WTC11 (cell line): ENCODE measurements at regions not wholly inside any gene's neighbourhood (a gene's known extent, or its start where the extent isn't known, plus 50 kb on each side); places are given as distances from the start of the nearest gene placed in this dataset.

Experiments used
- ATAC-seq: fragments of 200-7000 bp; cut with Tn5 transposase; 2 replicates; pipeline ENCODE4 v1.10.0; 2021; ENCODE audit warnings: mild to moderate bottlenecking, moderate library complexity
- CTCF ChIA-PET: fragments of 300-600 bp; sonication (Branson Sonifier 250); formaldehyde crosslinking; loops from one replicate; lab custom pipeline; 2021; ENCODE audit warnings: antibody characterized with exemption; lab: Charles Lee
- POLR2A ChIA-PET: fragments of 350-600 bp; sonication (Branson Sonifier 250); formaldehyde crosslinking; loops from one replicate; lab custom pipeline; 2021; ENCODE audit warnings: antibody characterized with exemption; lab: Charles Lee
- DNase-seq: peaks from one replicate; pipeline ENCODE4 v3.0.0; 2021; ENCODE audit warnings: low spot score
- H3K27ac Mint-ChIP-seq: 2 replicates; pipeline ENCODE4 v1.8.0; 2021; ENCODE audit warnings: mixed read lengths
- H3K27me3 Mint-ChIP-seq: 2 replicates; pipeline ENCODE4 v1.8.0; 2021; ENCODE audit warnings: low read depth, mild to moderate bottlenecking, moderate library complexity, mixed read lengths
- H3K36me3 Mint-ChIP-seq: 2 replicates; pipeline ENCODE4 v1.8.0; 2021; ENCODE audit warnings: mixed read lengths
- H3K4me1 Mint-ChIP-seq: 2 replicates; pipeline ENCODE4 v1.8.0; 2022; ENCODE audit warnings: mixed read lengths
- H3K4me3 Mint-ChIP-seq: 2 replicates; pipeline ENCODE4 v1.8.0; 2021; ENCODE audit warnings: mild to moderate bottlenecking, moderate library complexity, mixed read lengths
- H3K9me3 Mint-ChIP-seq: 2 replicates; pipeline ENCODE4 v1.8.0; 2021; ENCODE audit warnings: mixed read lengths
- CREB1 ChIP-seq: sonication (generic); formaldehyde crosslinking; IDR thresholded peaks from 2 replicates; pipeline ENCODE4 v1.8.0; 2023; ENCODE audit warnings: mild to moderate bottlenecking, missing genetic modification reagents
- GABPB1 ChIP-seq: sonication (generic); formaldehyde crosslinking; IDR thresholded peaks from 2 replicates; pipeline ENCODE4 v1.8.1; 2023; ENCODE audit warnings: mild to moderate bottlenecking, missing genetic modification reagents
- GRHL2 ChIP-seq: fragments of 250-450 bp; sonication (Bioruptor Pico); IDR thresholded peaks from 2 replicates; pipeline ENCODE4 v1.8.0; 2022; ENCODE audit warnings: mild to moderate bottlenecking, moderate library complexity; ENCODE audit not compliant: insufficient replicate concordance, severe bottlenecking
- NFE2L1 ChIP-seq: sonication (generic); formaldehyde crosslinking; IDR thresholded peaks from 2 replicates; pipeline ENCODE4 v1.8.1; 2023; ENCODE audit warnings: missing genetic modification reagents
- PRRX2 ChIP-seq: fragments of 250-450 bp; sonication (Bioruptor Pico); IDR thresholded peaks from 2 replicates; pipeline ENCODE4 v1.8.0; 2021; ENCODE audit warnings: mild to moderate bottlenecking
- TEAD1 ChIP-seq: sonication (generic); formaldehyde crosslinking; IDR thresholded peaks from 2 replicates; pipeline ENCODE4 v1.8.0; 2022; ENCODE audit warnings: mild to moderate bottlenecking, missing genetic modification reagents
- ZBTB21 ChIP-seq: sonication (generic); formaldehyde crosslinking; IDR thresholded peaks from 2 replicates; pipeline ENCODE4 v1.8.1; 2023; ENCODE audit warnings: mild to moderate bottlenecking, missing genetic modification reagents, borderline replicate concordance
- ZNF317 ChIP-seq: sonication (generic); formaldehyde crosslinking; IDR thresholded peaks from 2 replicates; pipeline ENCODE4 v1.8.1; 2023; ENCODE audit warnings: low read depth, mild to moderate bottlenecking, moderate library complexity, missing genetic modification reagents, borderline replicate concordance
- TF ChIP-seq, protein P1 (sequence below): sonication (generic); formaldehyde crosslinking; IDR thresholded peaks from 2 replicates; pipeline ENCODE4 v1.8.0; 2022; ENCODE audit warnings: mild to moderate bottlenecking, missing genetic modification reagents
- TF ChIP-seq, protein P2 (sequence below): fragments of 250-450 bp; sonication (Bioruptor Pico); IDR thresholded peaks from 2 replicates; pipeline ENCODE4 v1.9.0; 2021; ENCODE audit warnings: mild to moderate bottlenecking, borderline replicate concordance
- TF ChIP-seq, protein P3 (sequence below): sonication (generic); formaldehyde crosslinking; IDR thresholded peaks from 2 replicates; pipeline ENCODE4 v1.8.0; 2023; ENCODE audit warnings: missing genetic modification reagents, mild to moderate bottlenecking, borderline replicate concordance
- TF ChIP-seq, protein P4 (sequence below): sonication (generic); formaldehyde crosslinking; IDR thresholded peaks from 2 replicates; pipeline ENCODE4 v1.8.1; 2022; ENCODE audit warnings: missing genetic modification reagents, borderline replicate concordance
- TF ChIP-seq, protein P5 (sequence below): sonication (generic); formaldehyde crosslinking; IDR thresholded peaks from 2 replicates; pipeline ENCODE4 v1.8.1; 2022; ENCODE audit warnings: mild to moderate bottlenecking, moderate library complexity, missing genetic modification reagents

DNA sequence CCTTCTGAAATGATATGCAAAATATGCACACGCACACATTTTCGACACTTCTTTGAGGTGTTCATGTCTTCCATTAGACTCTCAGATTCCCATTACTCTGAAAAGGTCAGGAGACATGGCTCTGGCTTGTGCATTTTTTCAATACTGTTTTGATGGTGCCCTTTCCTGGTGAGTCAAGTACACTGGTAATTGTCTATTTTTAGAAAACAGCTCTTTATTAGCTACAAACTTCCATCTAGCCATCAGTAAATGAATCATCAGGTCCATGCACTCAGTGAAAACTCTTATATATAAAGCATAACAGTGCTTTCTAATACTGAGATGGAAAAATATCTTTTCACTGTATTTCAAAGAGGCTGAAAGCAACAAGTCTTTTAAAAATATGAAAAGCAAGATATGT is 194.9 kb downstream of the GALNT1 start:
- Mint-ChIP-seq H3K9me3 (peaks cover 15% of the 10 kb centered on the region), H3K36me3 (no peaks in the 10 kb centered on the region), H3K4me1 (peaks cover 9% of the 10 kb centered on the region), H3K4me3 (no peak overlapping the region), H3K27ac (no peak overlapping the region), H3K27me3 (no peaks in the 10 kb centered on the region; the same call in 1 of the 2 replicates)
- CTCF ChIA-PET = interaction anchor here (0.9 to 1.4 kb wide), 3 partner anchors 21 to 174 kb away, joined by 4 to 5 read pairs (median 5); no protein-coding TSS in a partner anchor
- POLR2A ChIA-PET = no interaction called here
- DNase-seq (no peak), ATAC-seq (no peak)
- no peak for TF ChIP-seq ZNF317 (CRISPR knock-in tag)
- no peak for TF ChIP-seq NFE2L1 (CRISPR knock-in tag)
- TF ChIP-seq, protein P1, sequence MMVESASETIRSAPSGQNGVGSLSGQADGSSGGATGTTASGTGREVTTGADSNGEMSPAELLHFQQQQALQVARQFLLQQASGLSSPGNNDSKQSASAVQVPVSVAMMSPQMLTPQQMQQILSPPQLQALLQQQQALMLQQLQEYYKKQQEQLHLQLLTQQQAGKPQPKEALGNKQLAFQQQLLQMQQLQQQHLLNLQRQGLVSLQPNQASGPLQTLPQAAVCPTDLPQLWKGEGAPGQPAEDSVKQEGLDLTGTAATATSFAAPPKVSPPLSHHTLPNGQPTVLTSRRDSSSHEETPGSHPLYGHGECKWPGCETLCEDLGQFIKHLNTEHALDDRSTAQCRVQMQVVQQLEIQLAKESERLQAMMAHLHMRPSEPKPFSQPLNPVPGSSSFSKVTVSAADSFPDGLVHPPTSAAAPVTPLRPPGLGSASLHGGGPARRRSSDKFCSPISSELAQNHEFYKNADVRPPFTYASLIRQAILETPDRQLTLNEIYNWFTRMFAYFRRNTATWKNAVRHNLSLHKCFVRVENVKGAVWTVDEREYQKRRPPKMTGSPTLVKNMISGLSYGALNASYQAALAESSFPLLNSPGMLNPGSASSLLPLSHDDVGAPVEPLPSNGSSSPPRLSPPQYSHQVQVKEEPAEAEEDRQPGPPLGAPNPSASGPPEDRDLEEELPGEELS (CRISPR knock-in tag) = no peak
- TF ChIP-seq ZBTB21 (CRISPR knock-in tag) = no peak
- TF ChIP-seq, protein P2, sequence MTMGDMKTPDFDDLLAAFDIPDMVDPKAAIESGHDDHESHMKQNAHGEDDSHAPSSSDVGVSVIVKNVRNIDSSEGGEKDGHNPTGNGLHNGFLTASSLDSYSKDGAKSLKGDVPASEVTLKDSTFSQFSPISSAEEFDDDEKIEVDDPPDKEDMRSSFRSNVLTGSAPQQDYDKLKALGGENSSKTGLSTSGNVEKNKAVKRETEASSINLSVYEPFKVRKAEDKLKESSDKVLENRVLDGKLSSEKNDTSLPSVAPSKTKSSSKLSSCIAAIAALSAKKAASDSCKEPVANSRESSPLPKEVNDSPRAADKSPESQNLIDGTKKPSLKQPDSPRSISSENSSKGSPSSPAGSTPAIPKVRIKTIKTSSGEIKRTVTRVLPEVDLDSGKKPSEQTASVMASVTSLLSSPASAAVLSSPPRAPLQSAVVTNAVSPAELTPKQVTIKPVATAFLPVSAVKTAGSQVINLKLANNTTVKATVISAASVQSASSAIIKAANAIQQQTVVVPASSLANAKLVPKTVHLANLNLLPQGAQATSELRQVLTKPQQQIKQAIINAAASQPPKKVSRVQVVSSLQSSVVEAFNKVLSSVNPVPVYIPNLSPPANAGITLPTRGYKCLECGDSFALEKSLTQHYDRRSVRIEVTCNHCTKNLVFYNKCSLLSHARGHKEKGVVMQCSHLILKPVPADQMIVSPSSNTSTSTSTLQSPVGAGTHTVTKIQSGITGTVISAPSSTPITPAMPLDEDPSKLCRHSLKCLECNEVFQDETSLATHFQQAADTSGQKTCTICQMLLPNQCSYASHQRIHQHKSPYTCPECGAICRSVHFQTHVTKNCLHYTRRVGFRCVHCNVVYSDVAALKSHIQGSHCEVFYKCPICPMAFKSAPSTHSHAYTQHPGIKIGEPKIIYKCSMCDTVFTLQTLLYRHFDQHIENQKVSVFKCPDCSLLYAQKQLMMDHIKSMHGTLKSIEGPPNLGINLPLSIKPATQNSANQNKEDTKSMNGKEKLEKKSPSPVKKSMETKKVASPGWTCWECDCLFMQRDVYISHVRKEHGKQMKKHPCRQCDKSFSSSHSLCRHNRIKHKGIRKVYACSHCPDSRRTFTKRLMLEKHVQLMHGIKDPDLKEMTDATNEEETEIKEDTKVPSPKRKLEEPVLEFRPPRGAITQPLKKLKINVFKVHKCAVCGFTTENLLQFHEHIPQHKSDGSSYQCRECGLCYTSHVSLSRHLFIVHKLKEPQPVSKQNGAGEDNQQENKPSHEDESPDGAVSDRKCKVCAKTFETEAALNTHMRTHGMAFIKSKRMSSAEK = no peak
- TF ChIP-seq, protein P3, sequence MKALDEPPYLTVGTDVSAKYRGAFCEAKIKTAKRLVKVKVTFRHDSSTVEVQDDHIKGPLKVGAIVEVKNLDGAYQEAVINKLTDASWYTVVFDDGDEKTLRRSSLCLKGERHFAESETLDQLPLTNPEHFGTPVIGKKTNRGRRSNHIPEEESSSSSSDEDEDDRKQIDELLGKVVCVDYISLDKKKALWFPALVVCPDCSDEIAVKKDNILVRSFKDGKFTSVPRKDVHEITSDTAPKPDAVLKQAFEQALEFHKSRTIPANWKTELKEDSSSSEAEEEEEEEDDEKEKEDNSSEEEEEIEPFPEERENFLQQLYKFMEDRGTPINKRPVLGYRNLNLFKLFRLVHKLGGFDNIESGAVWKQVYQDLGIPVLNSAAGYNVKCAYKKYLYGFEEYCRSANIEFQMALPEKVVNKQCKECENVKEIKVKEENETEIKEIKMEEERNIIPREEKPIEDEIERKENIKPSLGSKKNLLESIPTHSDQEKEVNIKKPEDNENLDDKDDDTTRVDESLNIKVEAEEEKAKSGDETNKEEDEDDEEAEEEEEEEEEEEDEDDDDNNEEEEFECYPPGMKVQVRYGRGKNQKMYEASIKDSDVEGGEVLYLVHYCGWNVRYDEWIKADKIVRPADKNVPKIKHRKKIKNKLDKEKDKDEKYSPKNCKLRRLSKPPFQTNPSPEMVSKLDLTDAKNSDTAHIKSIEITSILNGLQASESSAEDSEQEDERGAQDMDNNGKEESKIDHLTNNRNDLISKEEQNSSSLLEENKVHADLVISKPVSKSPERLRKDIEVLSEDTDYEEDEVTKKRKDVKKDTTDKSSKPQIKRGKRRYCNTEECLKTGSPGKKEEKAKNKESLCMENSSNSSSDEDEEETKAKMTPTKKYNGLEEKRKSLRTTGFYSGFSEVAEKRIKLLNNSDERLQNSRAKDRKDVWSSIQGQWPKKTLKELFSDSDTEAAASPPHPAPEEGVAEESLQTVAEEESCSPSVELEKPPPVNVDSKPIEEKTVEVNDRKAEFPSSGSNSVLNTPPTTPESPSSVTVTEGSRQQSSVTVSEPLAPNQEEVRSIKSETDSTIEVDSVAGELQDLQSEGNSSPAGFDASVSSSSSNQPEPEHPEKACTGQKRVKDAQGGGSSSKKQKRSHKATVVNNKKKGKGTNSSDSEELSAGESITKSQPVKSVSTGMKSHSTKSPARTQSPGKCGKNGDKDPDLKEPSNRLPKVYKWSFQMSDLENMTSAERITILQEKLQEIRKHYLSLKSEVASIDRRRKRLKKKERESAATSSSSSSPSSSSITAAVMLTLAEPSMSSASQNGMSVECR (CRISPR knock-in tag) = no peak
- TF ChIP-seq, protein P4, sequence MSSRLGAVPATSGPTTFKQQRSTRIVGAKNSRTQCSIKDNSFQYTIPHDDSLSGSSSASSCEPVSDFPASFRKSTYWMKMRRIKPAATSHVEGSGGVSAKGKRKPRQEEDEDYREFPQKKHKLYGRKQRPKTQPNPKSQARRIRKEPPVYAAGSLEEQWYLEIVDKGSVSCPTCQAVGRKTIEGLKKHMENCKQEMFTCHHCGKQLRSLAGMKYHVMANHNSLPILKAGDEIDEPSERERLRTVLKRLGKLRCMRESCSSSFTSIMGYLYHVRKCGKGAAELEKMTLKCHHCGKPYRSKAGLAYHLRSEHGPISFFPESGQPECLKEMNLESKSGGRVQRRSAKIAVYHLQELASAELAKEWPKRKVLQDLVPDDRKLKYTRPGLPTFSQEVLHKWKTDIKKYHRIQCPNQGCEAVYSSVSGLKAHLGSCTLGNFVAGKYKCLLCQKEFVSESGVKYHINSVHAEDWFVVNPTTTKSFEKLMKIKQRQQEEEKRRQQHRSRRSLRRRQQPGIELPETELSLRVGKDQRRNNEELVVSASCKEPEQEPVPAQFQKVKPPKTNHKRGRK (CRISPR knock-in tag) = no peak

DNA sequence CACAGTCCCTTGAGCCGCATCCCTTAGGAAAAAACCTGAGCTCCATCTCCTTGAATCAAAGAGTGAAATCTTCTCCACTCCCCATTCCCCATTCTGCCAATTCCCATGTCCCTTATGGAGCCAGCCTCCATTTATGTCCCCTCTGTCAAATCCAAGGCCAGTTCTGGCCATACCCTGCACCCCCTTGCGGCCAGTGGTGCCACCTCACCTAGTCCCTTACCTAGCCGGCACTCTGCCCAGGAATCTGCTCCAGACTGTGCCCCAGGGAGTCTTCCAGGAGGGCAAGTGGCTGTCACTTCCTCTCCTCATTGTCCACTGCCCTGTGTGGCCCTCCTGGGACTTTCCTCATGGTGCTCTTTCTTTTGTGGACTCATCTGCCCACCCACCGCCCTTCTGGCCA is 195.4 kb upstream of the RMP24 start:
- Mint-ChIP-seq H3K4me1 (peaks cover 10% of the 10 kb centered on the region), H3K27ac (0 out of 2 replicates have a peak overlapping the region, but pooled peaks have one; percentile 20), H3K9me3 (peaks cover 15% of the 10 kb centered on the region), H3K4me3 (no peak overlapping the region), H3K27me3 (no peaks in the 10 kb centered on the region; the same call in 1 of the 2 replicates), H3K36me3 (no peaks in the 10 kb centered on the region)
- ChIA-PET CTCF (interaction anchor here (0.6 to 1.4 kb wide), 4 partner anchors 21 to 576 kb away, joined by 3 to 5 read pairs (median 4); no protein-coding TSS in a partner anchor), POLR2A (no interaction called here)
- ATAC-seq (peak; percentile 68), DNase-seq (peak; percentile 29)
- no peak for TF ChIP-seq TEAD1 (CRISPR knock-in tag)
- TF ChIP-seq GRHL2 (CRISPR knock-in tag) = no peak
- TF ChIP-seq, protein P5, sequence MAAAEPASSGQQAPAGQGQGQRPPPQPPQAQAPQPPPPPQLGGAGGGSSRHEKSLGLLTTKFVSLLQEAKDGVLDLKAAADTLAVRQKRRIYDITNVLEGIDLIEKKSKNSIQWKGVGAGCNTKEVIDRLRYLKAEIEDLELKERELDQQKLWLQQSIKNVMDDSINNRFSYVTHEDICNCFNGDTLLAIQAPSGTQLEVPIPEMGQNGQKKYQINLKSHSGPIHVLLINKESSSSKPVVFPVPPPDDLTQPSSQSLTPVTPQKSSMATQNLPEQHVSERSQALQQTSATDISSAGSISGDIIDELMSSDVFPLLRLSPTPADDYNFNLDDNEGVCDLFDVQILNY (CRISPR knock-in tag) = no peak
- no peak for TF ChIP-seq CREB1 (CRISPR knock-in tag)
- TF ChIP-seq, protein P1 (CRISPR knock-in tag) = no peak
- no peak for TF ChIP-seq PRRX2 (CRISPR knock-in tag)
- TF ChIP-seq GABPB1 (CRISPR knock-in tag) = no peak
- TF ChIP-seq, protein P3 (CRISPR knock-in tag) = no peak
